RKO (cell line): ENCODE measurements at regions not wholly inside any gene's neighbourhood (a gene's known extent, or its start where the extent isn't known, plus 50 kb on each side); places are given as distances from the start of the nearest gene placed in this dataset.
A peak's percentile ranks its signal among the peaks of the same experiment; 100 is the strongest.

Source experiments
- DNase-seq: peaks from one replicate; pipeline ENCODE4 v3.0.0-alpha.2; 2016; ENCODE audit warnings: low spot score

DNA sequence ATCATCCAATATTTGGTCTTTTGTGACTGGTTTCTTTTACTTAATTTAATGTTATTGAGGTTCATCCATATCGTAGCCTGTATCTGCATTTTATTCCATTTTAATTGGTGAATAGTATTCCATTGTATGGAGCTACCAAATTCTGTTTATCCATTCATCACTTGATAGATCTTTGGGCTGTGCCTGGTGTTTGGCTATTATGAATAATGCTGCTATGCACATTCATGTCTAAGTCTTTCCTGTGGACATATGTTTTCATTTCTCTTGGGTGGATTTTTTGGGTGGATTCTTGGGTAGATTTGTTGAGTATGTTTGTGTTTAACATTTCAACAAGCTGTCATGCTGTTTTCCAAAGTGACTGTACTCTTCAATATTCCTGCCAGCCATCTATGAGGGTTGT, 52.5 kb upstream of the NEDD4L start:
- no peak for DNase-seq

- no peak for DNase-seq
Measured at GRCh38 chr18:57989536-57989935, 54.5 kb upstream of the NEDD4L start.

DNA sequence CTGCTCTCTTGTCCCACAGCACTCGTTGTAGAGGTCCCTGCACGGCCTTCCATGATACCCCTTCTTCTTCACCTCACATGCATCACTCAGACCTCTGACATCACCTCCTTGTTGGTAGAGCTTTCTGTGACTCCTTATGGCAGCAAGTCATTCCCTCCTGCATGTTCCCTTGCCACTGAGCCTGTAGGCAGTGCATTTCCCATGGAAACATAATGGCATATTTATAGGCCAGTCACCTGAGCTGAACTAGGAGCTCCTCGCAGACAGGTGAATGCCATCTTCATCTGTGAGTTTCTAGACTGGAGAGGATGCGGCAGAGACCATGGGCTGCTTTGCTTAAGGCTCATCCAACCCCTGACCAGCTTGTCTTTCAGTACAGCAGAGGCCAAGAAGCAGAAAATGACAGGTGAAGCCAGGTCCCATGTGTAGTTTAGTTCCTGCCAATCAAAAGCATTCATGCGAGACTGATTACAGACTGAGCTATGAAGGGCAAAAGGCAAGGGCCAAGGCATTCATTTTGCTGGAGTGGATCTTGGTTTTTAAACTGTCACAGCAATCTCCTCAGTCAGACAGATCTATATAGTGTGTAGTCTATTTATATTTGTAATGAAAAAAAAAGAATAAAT, 59.4 kb upstream of the NEDD4L start:
- DNase-seq: no peak

- DNase-seq: no peak
Measured at GRCh38 chr18:57983965-57984364, 60.1 kb upstream of the NEDD4L start.

GRCh38 chr18:57983472-57983871, 60.6 kb upstream of the NEDD4L start:
- DNase-seq: no peak

- DNase-seq: no peak
Measured at GRCh38 chr18:57982372-57983021, 61.5 kb upstream of the NEDD4L start.

DNA sequence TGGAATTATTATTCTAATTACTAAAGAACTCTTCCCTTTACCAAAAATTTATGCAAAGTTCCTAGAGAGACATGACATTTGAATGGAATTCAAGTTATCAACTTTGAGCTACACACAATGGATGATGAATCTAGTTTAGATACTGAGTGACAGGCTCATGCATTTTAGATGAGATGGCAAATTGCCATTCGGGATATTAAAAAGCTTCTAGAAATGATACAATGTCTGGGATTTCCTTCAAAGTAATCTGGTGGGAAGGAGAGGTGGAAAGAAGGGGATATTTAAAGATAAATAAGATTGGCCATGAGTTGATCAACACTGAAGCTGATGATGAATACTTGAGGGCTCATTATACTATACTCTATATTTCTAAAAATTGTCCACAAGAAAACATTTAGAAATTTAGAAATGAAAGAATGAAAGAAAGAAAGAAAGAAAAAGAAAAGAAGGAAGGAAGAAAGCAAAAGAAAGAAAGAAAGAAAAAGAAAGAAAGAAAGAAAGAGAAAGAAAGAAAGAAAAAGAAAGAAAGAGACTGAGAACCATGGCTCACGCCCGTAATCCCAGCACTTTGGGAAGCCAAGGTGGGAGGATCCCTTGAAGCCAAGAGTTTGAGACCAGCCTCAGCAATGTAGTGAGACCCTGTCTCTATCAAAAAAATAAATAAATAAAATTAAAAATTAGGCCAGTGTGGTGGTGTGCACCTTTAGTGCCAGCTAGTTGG, 62.6 kb upstream of the NEDD4L start:
- no peak for DNase-seq

GRCh38 chr18:57980573-57981307, 63.3 kb upstream of the NEDD4L start:
- no peak for DNase-seq

- DNase-seq: no peak
Measured at GRCh38 chr18:57976230-57976773, 67.7 kb upstream of the NEDD4L start.

GRCh38 chr18:57975805-57976204, 68.2 kb upstream of the NEDD4L start:
- DNase-seq: no peak

GRCh38 chr18:57974585-57975265, 69.3 kb upstream of the NEDD4L start:
- no peak for DNase-seq

GRCh38 chr18:57973889-57974288, 70.1 kb upstream of the NEDD4L start:
- DNase-seq: no peak

GRCh38 chr18:57970356-57971095, 73.5 kb upstream of the NEDD4L start:
- no peak for DNase-seq

DNA sequence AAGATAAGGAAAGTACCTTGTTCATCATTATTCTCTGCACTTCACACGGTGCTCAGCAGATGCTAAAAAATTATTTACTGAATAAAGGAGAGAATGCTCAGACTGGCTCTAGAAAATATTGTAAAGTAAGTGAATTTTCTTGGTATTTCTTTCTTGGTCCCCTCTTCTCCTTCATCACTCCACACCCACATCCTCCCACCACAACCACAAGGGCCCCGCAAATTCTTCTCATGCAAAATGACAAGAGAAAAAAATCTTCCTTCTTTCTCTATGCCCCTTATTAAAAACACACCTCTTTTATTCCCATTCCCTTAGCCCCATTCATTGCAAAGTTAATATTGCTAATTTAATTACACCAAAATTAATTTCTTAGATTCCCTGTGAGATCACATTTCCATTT, 74.2 kb upstream of the NEDD4L start:
- DNase-seq: no peak

GRCh38 chr18:57965246-57965645, 78.8 kb upstream of the NEDD4L start:
- DNase-seq: no peak

DNA sequence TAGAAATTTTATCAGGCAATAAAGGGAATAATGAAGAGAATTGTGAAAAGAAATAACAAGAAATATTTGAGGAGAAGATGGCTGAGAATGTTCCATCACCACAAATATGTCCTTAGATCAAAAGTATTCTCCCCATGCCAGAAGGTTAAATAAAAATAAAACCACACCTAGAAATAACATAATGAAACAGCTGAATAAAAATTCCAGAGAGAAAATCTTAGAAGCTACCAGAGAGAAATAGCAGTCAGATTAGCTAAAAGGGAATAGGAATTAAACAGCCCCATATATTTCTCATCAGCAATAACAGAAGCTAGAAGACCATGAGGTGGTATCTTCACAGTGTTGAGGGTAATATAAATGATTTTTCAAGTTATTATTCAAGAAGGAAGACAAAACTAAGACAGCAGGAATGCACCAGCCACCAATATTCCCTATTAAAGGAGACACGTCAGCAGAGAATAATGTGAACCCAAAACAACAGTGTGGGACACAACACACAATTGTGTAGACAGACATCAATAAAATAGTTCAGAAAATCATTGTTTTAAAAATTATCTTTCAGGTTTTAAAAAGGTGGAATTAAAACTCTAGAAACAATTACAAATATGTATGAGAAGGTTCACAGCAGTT, 82.0 kb upstream of the NEDD4L start:
- DNase-seq: no peak

GRCh38 chr18:57961411-57961810, 82.6 kb upstream of the NEDD4L start:
- no peak for DNase-seq

- DNase-seq: peak; percentile 73
Measured at GRCh38 chr18:57959278-57959677, 84.7 kb upstream of the NEDD4L start.

DNA sequence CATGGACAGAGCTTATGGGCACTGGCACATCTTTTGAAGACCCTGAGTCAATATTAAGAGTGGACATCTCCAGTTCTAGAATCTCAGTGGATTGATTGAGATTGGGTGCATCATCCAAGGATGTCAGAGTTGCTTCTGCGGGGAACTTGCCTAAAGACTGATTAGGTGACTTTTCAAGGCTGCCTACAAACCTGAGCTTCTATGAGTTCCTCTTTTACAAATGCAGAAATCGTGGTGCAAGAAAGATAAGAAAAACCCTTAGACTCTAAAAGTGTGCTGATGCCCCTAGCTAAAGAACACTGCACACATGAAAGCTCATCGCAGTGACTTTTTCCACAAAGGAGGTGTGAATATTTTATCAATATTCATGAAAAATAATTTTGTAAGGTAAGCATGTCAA, 86.8 kb upstream of the NEDD4L start:
- DNase-seq: no peak

GRCh38 chr18:57956491-57956890, 87.5 kb upstream of the NEDD4L start:
- no peak for DNase-seq

- no peak for DNase-seq
Measured at GRCh38 chr18:57954935-57955334, 89.1 kb upstream of the NEDD4L start.
